GM19463 (cell line): ENCODE measurements at regions not wholly inside any gene's neighbourhood (a gene's known extent, or its start where the extent isn't known, plus 50 kb on each side); places are given as distances from the start of the nearest gene placed in this dataset.
A peak's percentile ranks its signal among the peaks of the same experiment; 100 is the strongest.

Experiments used
- ATAC-seq: cut with Tn5 transposase; IDR thresholded peaks from one replicate; pipeline ENCODE4 v1.9.1; 2021; ENCODE audit warnings: mild to moderate bottlenecking, moderate library complexity; ENCODE audit not compliant: unreplicated experiment

GRCh38 chr6:140858381-140858971 is 1274.2 kb upstream of the GJE1 start:
- ATAC-seq, result no peak

DNA sequence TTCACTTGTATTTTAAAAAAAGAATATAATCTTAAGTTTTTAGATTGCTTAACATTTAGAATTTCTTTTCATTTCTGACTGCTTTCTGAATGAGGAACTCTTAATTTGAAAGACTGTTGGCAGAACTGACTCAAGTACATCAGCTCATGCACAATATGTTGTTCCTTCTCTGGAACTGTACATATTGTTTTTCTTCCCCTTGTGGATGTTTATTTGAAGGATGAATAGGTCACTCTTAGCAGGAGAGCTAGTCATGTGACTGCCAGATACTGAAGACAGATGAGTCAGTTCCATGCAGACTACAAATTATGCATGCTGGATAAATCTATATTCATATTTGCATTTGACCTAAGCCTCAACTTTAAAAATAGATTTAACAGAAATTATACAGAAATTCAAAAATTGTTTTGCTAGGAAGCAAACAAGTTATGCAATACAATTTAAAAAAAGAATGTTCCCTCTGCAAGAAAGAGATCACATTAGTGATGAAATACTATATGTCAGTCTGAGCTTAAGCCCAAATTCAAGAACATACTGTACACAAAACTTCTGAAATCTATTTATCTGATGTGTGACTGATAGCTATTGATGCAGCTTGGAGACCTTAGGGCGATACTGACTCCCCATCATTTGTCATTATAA is 1274.9 kb upstream of the GJE1 start:
- ATAC-seq, result no peak

DNA sequence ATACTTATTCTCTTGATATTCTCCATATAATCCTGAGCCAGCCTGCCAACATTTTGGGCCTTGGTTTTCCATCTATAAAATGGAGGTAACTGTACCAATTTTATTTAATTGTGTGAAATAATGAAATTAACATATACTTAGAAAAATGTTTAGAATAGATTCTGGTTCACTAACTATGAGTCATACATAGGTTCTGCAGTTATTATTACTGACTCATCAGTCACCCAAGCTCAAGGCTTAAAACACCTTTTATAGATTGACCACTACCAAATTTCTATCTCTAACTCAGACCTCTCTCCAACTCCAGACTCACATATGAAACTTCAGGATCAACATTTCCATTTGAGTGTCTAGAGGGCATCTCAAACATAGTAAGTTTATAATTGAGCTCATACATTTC is 1277.2 kb upstream of the GJE1 start:
- no peak for ATAC-seq

DNA sequence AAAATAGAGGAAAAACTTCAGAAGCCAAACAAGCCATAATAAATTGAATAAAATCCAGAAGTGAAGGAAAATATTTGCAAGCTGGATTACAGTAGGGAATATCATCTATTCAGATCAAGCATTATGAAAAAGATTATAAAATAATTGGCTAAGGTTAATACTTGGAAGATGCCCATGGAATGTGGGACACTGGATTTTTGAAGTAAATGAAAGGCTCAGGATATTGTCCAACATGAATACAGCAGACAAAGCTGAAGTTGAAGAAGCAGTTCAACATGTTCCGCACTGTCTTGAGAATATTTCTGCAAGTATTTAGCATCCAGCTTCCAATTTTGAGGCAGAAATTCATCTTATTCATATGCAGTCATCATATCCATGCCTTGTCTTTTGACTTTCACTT is 1278.4 kb upstream of the GJE1 start:
- no peak for ATAC-seq

DNA sequence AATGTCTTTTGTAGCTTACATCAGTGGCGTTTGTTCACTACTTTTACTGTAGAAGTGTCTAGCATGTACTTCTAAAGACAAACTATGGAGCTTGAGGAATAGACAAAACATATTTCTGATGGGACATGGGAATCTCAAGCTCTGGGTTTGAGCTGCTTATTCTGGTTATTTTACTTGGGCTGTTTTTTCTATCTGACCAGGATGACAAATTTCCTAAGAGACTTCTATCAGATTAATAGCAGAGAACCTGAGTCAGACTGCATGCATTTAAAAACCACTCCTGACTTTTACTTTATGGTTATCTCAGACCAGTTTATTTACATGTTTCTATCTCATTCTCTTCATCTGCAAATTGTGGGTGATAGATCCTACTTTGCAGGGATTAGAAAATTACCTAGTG is 1282.3 kb upstream of the GJE1 start:
- ATAC-seq, result no peak

DNA sequence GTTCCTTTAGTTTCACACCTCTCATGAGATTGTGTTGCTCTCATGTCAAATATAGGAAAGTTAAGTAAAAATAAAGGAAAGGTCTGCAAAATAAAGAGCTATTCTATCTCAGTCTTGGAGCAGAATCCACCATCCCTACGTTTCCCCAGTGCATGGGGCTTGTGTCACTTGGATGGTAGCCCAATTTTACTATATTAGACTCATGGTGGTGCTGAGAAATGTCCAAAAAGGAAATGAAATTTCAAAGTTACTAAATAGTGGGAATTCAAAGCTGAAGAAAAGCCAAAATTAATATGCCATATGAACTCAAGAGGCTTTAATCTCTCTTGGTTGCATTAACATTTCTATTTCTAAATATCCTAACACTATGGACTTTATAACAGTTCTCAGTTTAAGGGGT is 1283.3 kb upstream of the GJE1 start:
- no peak for ATAC-seq

- no peak for ATAC-seq
Measured at GRCh38 chr6:140847262-140847645, 1285.5 kb upstream of the GJE1 start.

- no peak for ATAC-seq
Measured at GRCh38 chr6:140846503-140847261, 1286.0 kb upstream of the GJE1 start.

- no peak for ATAC-seq
Measured at GRCh38 chr6:140845701-140846100, 1287.0 kb upstream of the GJE1 start.

DNA sequence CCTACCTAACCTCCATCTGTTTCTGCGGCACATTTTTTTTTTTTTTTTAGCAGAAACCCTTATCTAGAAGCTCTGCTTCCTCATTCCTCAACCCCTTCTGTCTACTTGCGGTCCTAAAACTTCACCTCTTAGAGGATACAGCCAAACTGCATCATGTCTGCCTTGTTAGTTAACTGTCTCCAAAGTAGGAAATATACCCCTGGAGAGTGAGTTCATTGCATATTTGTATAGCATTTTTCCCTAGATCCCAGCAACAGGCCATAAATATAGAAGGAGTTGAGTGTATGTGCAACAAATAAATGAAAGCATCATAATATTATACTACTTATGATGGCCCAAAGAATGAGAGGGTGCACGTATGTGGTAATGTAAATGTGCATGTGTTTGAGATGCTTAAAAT is 1288.6 kb upstream of the GJE1 start:
- no peak for ATAC-seq

DNA sequence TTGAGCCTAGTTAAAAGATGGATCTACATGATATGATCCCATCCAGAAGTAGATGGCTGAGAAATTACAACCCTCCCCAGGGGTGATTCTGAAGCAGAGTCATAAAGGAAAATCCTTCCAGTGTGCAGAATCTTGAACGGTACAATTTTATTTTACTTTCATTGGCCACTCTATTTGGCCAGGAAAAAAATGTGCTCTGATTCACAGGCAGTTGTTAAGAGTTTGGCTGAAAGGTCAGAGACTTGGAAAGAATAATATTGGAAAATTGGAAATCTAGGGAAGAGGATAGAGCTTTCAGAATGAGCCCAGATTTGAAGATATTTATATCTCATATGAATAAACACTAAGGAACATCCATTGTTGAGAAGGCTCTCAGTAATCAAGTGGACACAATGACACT is 1299.3 kb upstream of the GJE1 start:
- no peak for ATAC-seq

DNA sequence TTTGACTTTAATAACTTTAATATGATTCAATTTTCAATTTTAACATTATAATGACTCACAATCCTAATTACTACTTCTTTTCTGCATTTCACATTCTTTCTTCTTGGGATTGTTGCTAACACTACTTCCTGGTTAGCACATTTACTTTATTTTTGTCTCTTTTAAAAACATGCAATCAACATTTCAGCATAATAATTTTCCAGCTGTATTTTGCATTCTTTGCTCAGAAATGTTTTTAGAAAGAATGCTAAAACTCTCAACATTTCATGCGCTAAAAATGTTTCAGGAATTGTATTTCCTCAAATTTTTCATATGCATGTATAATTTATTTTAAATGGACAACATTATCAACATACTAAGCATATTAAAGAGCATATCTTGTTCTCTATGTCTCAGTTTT is 1302.1 kb upstream of the GJE1 start:
- ATAC-seq, result no peak

GRCh38 chr6:140828856-140829255 is 1303.9 kb upstream of the GJE1 start:
- ATAC-seq, result no peak

GRCh38 chr6:140827593-140827992 is 1305.1 kb upstream of the GJE1 start:
- ATAC-seq, result no peak

DNA sequence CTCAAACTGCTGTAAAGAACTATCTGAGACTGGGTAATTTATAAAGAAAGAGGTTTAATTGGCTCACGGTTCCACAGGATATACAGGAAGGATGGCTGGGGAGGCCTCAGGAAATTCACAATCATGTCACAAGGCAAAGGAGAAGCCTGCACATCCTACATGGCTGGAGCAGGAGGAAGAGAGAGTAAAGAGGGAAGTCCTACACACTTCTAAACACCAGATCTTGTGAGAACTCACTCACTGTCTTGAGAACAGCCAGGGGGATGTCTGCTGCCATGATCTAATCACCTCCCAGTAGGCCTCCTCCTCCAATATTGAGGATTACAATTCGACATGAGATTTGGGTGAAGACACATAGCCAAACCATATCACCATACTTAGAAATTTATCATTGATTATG is 1307.0 kb upstream of the GJE1 start:
- no peak for ATAC-seq

DNA sequence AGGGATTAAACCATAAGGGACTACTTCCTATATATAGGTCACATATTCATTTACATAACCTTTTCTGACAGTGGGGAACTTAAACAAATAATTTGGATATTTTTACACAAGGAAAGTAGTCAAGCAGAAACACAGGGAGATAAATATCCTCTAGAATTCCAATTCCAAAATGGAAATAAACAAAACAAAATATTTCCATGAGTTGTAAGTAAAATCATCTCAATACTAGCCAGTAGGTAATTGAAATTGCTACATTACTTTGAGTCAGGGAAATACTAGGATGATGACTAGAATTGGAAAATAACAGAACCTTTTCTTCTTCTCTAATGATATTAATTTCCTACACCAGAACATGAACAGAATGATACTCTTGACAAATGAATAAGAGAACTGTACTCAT is 1308.1 kb upstream of the GJE1 start:
- ATAC-seq, result no peak

- ATAC-seq, result no peak
Measured at GRCh38 chr6:140821196-140821595, 1311.5 kb upstream of the GJE1 start.

GRCh38 chr6:140817176-140817575 is 1315.5 kb upstream of the GJE1 start:
- no peak for ATAC-seq

DNA sequence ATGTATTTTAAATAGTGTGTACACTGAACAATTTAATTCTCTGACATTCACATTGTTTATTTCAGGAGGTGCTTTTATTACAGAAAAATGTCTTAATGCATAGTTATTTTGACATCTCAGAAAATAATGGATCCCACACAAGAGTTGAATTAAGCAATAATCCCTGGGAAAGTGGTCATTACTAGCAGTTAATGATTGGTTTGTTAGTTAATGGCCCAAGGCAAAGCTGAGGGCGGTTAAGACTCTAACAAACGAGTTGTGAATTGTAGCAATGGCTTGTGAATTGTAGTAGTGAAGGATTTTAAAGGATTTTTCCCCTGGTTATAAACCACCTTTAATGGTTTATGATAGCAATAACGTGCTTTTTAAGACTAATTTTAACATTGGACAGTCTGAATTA is 1316.0 kb upstream of the GJE1 start:
- no peak for ATAC-seq

DNA sequence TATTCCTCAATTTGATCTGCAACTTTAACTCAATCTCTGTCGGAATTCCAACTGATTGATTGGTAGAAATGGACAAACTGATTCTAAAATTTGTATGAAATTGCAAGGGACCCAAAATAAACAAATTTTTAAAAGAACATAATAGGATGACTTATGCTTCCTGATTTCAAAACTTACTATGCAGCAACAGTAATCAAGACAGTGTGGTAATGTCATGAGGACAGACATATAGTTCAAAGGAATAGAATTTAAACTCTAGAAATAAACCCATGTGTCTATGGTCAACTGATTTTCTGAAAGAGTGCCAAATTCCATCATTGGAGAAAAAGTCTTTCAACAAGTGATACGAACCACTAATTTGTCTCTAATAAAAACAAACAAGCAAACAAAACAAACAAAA is 1320.1 kb upstream of the GJE1 start:
- ATAC-seq, result no peak

DNA sequence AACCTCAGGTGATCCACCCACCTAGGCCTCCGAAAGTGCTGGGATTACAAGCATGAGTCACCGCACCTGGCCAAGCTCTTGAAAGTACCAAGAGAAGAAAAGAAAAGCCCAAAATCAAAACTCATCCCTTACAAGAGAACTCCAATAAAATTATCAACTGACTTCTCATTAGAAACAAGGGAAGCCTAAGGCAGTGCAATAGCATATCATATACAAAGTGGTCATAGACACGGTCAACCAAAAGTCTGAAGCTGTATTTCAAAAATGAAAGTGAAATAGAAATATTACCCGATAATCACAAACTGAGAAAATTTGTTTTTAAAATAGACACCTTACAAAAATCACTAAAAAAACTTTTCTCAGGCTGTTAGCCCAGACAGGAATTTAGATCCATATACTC is 1321.1 kb upstream of the GJE1 start:
- no peak for ATAC-seq

GRCh38 chr6:140809694-140810101 is 1323.0 kb upstream of the GJE1 start:
- peak; percentile 81 for ATAC-seq
